ENCODE measurements at regions not wholly inside any gene's neighbourhood (a gene's known extent, or its start where the extent isn't known, plus 50 kb on each side); places are given as distances from the start of the nearest gene placed in this dataset.

DNA sequence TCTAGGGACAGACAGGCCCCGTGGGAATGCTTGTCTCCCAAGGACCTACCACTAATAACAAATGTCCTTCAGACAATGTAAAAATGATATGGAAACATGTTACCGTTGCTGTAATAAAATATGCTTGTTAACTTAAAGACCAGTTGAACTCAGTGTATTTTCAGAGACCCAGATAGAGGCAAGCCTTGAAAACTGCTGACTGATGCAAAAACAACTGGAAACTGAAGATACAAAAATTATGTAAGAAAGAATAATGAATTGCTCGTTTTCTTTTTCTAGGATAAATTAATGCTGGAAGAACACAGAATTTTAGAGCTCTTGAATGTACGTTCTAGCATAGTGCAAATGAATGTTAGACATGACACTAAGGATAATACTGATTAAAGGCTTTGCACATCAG is 311.5 kb upstream of the MAN1A1 start (continued):
- TF ChIP-seq, protein P1, sequence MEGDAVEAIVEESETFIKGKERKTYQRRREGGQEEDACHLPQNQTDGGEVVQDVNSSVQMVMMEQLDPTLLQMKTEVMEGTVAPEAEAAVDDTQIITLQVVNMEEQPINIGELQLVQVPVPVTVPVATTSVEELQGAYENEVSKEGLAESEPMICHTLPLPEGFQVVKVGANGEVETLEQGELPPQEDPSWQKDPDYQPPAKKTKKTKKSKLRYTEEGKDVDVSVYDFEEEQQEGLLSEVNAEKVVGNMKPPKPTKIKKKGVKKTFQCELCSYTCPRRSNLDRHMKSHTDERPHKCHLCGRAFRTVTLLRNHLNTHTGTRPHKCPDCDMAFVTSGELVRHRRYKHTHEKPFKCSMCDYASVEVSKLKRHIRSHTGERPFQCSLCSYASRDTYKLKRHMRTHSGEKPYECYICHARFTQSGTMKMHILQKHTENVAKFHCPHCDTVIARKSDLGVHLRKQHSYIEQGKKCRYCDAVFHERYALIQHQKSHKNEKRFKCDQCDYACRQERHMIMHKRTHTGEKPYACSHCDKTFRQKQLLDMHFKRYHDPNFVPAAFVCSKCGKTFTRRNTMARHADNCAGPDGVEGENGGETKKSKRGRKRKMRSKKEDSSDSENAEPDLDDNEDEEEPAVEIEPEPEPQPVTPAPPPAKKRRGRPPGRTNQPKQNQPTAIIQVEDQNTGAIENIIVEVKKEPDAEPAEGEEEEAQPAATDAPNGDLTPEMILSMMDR (conservative IDR thresholded peaks at IDR 0.05; ENCODE audit: low read depth in 2 of 2) = no peak
- no peak for TF ChIP-seq EZH2phosphoT487 (IDR thresholded peaks at IDR 0.05; ENCODE audit: unreplicated experiment)
- no peak for TF ChIP-seq CREB1 (CRISPR knock-in tag; IDR thresholded peaks at IDR 0.05; ENCODE audit: low read depth)

DNA sequence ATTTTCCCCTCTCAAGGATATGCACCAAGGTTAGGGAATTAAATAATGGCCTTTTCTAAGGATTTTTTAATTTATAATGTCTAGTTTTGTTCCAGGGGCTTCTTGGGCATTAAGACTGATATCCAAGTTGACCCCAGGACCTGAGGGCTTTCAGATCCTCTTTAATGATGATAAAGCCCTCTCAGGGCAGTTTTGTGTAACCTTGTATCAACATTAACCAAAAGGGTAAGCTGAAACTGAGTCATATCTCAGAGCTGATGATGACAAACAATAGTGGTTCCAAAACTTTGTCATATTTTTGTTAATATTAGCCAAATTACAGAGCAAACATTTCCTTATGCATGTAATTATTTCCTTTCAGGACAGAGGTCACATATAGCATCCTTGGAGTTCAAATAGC is 309.4 kb upstream of the MAN1A1 start:
- Mint-ChIP-seq H3K4me1 (no peaks in the 10 kb centered on the region), H3K27me3 (ENCODE audit: insufficient read depth, low read depth, poor library complexity) (no peaks in the 10 kb centered on the region), H3K36me3 (ENCODE audit: low read depth) (no peaks in the 10 kb centered on the region), H3K4me3 (no peak overlapping the region), H3K9me3 (no peaks in the 10 kb centered on the region), H3K27ac (no peak overlapping the region)
- ATAC-seq = no peak
- Histone ChIP-seq H3K4me1 (ENCODE audit: insufficient read depth) (no peaks in the 10 kb centered on the region), H3K36me3 (ENCODE audit: insufficient read depth) (no peaks in the 10 kb centered on the region), H3K27ac (ENCODE audit: low read depth) (no peak overlapping the region), H2AFZ (no peak overlapping the region), H3K4me3 (no peak overlapping the region), H3K4me2 (no peak overlapping the region), H3K9me2 (ENCODE audit: insufficient read depth) (no peaks in the 10 kb centered on the region), H4K20me1 (replicated peaks; ENCODE audit: insufficient read depth) (no peaks in the 10 kb centered on the region), H3K79me2 (replicated peaks; ENCODE audit: insufficient read depth) (no peaks in the 10 kb centered on the region), H3K27me3 (ENCODE audit: insufficient read depth) (no peaks in the 10 kb centered on the region), H3F3A (replicated peaks; ENCODE audit: low read depth) (no peaks in the 10 kb centered on the region)
- DNase-seq (ENCODE audit: low spot score) = no peak
- TF ChIP-seq, protein P2, sequence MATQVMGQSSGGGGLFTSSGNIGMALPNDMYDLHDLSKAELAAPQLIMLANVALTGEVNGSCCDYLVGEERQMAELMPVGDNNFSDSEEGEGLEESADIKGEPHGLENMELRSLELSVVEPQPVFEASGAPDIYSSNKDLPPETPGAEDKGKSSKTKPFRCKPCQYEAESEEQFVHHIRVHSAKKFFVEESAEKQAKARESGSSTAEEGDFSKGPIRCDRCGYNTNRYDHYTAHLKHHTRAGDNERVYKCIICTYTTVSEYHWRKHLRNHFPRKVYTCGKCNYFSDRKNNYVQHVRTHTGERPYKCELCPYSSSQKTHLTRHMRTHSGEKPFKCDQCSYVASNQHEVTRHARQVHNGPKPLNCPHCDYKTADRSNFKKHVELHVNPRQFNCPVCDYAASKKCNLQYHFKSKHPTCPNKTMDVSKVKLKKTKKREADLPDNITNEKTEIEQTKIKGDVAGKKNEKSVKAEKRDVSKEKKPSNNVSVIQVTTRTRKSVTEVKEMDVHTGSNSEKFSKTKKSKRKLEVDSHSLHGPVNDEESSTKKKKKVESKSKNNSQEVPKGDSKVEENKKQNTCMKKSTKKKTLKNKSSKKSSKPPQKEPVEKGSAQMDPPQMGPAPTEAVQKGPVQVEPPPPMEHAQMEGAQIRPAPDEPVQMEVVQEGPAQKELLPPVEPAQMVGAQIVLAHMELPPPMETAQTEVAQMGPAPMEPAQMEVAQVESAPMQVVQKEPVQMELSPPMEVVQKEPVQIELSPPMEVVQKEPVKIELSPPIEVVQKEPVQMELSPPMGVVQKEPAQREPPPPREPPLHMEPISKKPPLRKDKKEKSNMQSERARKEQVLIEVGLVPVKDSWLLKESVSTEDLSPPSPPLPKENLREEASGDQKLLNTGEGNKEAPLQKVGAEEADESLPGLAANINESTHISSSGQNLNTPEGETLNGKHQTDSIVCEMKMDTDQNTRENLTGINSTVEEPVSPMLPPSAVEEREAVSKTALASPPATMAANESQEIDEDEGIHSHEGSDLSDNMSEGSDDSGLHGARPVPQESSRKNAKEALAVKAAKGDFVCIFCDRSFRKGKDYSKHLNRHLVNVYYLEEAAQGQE (IDR thresholded peaks at IDR 0.05; ENCODE audit: unreplicated experiment) = no peak
- TF ChIP-seq, protein P3, sequence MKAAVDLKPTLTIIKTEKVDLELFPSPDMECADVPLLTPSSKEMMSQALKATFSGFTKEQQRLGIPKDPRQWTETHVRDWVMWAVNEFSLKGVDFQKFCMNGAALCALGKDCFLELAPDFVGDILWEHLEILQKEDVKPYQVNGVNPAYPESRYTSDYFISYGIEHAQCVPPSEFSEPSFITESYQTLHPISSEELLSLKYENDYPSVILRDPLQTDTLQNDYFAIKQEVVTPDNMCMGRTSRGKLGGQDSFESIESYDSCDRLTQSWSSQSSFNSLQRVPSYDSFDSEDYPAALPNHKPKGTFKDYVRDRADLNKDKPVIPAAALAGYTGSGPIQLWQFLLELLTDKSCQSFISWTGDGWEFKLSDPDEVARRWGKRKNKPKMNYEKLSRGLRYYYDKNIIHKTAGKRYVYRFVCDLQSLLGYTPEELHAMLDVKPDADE (IDR thresholded peaks at IDR 0.05) = no peak
- TF ChIP-seq ZNF114 (CRISPR knock-in tag; IDR thresholded peaks at IDR 0.05) (no peak), NANOG (IDR thresholded peaks at IDR 0.05; ENCODE audit: borderline replicate concordance) (no peak), ZNF331 (CRISPR knock-in tag; IDR thresholded peaks at IDR 0.05; ENCODE audit: low read depth) (no peak), JUNB (IDR thresholded peaks at IDR 0.05; ENCODE audit: unreplicated experiment) (no peak), POLR2AphosphoS5 (IDR thresholded peaks at IDR 0.05; ENCODE audit: low read depth) (no peak), EZH2phosphoT487 (IDR thresholded peaks at IDR 0.05; ENCODE audit: unreplicated experiment) (no peak), STAT1 (IDR thresholded peaks at IDR 0.05; ENCODE audit: unreplicated experiment) (no peak), CREB1 (CRISPR knock-in tag; IDR thresholded peaks at IDR 0.05; ENCODE audit: low read depth) (no peak)
- TF ChIP-seq, protein P1 (conservative IDR thresholded peaks at IDR 0.05; ENCODE audit: low read depth in 2 of 2) = no peak
